ENCODE measurements at regions not wholly inside any gene's neighbourhood (a gene's known extent, or its start where the extent isn't known, plus 50 kb on each side); places are given as distances from the start of the nearest gene placed in this dataset.

DNA sequence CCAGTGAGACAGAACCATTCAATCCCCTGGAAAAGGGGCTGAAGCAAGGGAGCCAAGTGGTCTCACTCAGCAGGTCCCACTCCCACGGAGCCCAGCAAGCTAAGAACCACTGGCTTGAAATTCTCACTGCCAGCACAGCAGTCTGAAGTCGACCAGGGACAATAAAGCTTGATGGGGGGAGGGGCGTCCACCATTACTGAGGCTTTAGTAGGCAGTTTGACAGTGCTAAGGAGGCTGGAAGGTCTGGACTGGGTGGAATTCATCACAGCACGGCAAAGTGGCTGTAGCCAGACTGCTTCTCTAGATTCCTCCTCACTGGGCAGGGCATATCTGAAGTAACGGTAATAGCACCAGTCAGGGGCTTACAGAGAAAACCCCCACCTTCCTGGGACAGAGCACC, 105.4 kb upstream of the GORAB start:
- Histone ChIP-seq H3K36me3 (ENCODE audit: control insufficient read depth, insufficient read depth, low read length) (no peaks in the 10 kb centered on the region), H2AFZ (ENCODE audit: low read depth, low read length) (no peak overlapping the region), H3K4me2 (ENCODE audit: insufficient read depth, low read length) (no peak overlapping the region), H3K27me3 (ENCODE audit: control insufficient read depth in 2 of 2, insufficient read depth in 2 of 2, low read length in 2 of 2) (no peaks in the 10 kb centered on the region), H3K4me1 (replicated peaks in 1 of 2; ENCODE audit: control insufficient read depth in 2 of 2, insufficient read depth in 2 of 2, low read length in 2 of 2) (no peaks in the 10 kb centered on the region), H4K20me1 (replicated peaks; ENCODE audit: control insufficient read depth, insufficient read depth, low read length) (no peaks in the 10 kb centered on the region), H3K79me2 (ENCODE audit: control insufficient read depth, insufficient read depth, low read length) (no peaks in the 10 kb centered on the region), H3K9me3 (replicated peaks; ENCODE audit: control insufficient read depth, insufficient read depth, low read depth, low read length) (no peaks in the 10 kb centered on the region), H3K9me1 (ENCODE audit: control insufficient read depth, insufficient read depth, low read length) (no peaks in the 10 kb centered on the region), H3K9ac (ENCODE audit: insufficient read depth in 1 of 2, low read depth in 2 of 2, low read length in 2 of 2) (no peak overlapping the region), H3K4me3 (no peak overlapping the region), H3K27ac (ENCODE audit: extremely low read depth, low read depth, low read length) (no peak overlapping the region)
- ChIA-PET CTCF (ENCODE audit: low intra/inter-chr PET ratio) (interaction anchor here (0.6 kb wide), 1 partner anchor 265 kb away, joined by 3 read pairs; no protein-coding TSS in a partner anchor), POLR2A (no interaction called here)
- in situ Hi-C loops (cut with MboI) (no loop called here), intact Hi-C loops (cut with micrococcal nuclease) (no loop called here)
- FAIRE-seq (no peak), DNase-seq (ENCODE audit: extremely low read depth in 1 of 4, low spot score in 3 of 4) (no peak), ATAC-seq (no peak)
- BruUV-seq (replicated peaks), result no TSS peak
- 2% methylated on average over 5 of the region's 5 CpGs for WGBS (ENCODE audit: insufficient coverage, low coverage, missing lambda C conversion rate)
- TF ChIP-seq HCFC1 (IDR thresholded peaks at IDR 0.05; ENCODE audit: low read depth, low read length) (no peak), RCOR1 (IDR thresholded peaks at IDR 0.05; ENCODE audit: borderline replicate concordance in 1 of 2, low read depth in 2 of 2, low read length in 2 of 2) (no peak), KAT2B (IDR thresholded peaks at IDR 0.05; ENCODE audit: low read depth, low read length) (no peak), MTA1 (IDR thresholded peaks at IDR 0.05; ENCODE audit: borderline replicate concordance) (no peak), ZNF232 (CRISPR knock-in tag; IDR thresholded peaks at IDR 0.05) (no peak), STAT5A (IDR thresholded peaks at IDR 0.05; ENCODE audit: borderline replicate concordance, low read length) (no peak), RFX7 (CRISPR knock-in tag; IDR thresholded peaks at IDR 0.05) (no peak)
- TF ChIP-seq, protein P1, sequence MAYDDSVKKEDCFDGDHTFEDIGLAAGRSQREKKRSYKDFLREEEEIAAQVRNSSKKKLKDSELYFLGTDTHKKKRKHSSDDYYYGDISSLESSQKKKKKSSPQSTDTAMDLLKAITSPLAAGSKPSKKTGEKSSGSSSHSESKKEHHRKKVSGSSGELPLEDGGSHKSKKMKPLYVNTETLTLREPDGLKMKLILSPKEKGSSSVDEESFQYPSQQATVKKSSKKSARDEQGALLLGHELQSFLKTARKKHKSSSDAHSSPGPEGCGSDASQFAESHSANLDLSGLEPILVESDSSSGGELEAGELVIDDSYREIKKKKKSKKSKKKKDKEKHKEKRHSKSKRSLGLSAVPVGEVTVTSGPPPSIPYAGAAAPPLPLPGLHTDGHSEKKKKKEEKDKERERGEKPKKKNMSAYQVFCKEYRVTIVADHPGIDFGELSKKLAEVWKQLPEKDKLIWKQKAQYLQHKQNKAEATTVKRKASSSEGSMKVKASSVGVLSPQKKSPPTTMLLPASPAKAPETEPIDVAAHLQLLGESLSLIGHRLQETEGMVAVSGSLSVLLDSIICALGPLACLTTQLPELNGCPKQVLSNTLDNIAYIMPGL (CRISPR knock-in tag; IDR thresholded peaks at IDR 0.05), result no peak
- TF ChIP-seq, protein P2, sequence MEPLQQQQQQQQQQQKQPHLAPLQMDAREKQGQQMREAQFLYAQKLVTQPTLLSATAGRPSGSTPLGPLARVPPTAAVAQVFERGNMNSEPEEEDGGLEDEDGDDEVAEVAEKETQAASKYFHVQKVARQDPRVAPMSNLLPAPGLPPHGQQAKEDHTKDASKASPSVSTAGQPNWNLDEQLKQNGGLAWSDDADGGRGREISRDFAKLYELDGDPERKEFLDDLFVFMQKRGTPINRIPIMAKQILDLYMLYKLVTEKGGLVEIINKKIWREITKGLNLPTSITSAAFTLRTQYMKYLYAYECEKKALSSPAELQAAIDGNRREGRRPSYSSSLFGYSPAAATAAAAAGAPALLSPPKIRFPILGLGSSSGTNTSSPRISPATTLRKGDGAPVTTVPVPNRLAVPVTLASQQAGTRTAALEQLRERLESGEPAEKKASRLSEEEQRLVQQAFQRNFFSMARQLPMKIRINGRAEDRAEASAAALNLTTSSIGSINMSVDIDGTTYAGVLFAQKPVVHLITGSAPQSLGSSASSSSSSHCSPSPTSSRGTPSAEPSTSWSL (CRISPR knock-in tag; IDR thresholded peaks at IDR 0.05; ENCODE audit: borderline replicate concordance), result no peak
- TF ChIP-seq, protein P3, sequence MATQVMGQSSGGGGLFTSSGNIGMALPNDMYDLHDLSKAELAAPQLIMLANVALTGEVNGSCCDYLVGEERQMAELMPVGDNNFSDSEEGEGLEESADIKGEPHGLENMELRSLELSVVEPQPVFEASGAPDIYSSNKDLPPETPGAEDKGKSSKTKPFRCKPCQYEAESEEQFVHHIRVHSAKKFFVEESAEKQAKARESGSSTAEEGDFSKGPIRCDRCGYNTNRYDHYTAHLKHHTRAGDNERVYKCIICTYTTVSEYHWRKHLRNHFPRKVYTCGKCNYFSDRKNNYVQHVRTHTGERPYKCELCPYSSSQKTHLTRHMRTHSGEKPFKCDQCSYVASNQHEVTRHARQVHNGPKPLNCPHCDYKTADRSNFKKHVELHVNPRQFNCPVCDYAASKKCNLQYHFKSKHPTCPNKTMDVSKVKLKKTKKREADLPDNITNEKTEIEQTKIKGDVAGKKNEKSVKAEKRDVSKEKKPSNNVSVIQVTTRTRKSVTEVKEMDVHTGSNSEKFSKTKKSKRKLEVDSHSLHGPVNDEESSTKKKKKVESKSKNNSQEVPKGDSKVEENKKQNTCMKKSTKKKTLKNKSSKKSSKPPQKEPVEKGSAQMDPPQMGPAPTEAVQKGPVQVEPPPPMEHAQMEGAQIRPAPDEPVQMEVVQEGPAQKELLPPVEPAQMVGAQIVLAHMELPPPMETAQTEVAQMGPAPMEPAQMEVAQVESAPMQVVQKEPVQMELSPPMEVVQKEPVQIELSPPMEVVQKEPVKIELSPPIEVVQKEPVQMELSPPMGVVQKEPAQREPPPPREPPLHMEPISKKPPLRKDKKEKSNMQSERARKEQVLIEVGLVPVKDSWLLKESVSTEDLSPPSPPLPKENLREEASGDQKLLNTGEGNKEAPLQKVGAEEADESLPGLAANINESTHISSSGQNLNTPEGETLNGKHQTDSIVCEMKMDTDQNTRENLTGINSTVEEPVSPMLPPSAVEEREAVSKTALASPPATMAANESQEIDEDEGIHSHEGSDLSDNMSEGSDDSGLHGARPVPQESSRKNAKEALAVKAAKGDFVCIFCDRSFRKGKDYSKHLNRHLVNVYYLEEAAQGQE (IDR thresholded peaks at IDR 0.05; ENCODE audit: borderline replicate concordance), result no peak
- TF ChIP-seq, protein P3 (CRISPR knock-in tag; IDR thresholded peaks at IDR 0.05; ENCODE audit: low read depth), result no peak
